ENCODE measurements at regions not wholly inside any gene's neighbourhood (a gene's known extent, or its start where the extent isn't known, plus 50 kb on each side); places are given as distances from the start of the nearest gene placed in this dataset.

GRCh38 chr16:16863672-16864071 is 484.7 kb downstream of the NPIPA7 start:
- Histone ChIP-seq H3K9ac (ENCODE audit: low read length) (no peak overlapping the region), H3K9me3 (ENCODE audit: control insufficient read depth, low read depth, low read length) (no peaks in the 10 kb centered on the region), H3K4me3 (ENCODE audit: low read length) (no peak overlapping the region), H3K4me1 (ENCODE audit: control insufficient read depth, low read depth, low read length) (peaks cover 10% of the 10 kb centered on the region), H3K27me3 (ENCODE audit: control insufficient read depth, insufficient read depth, low read length) (no peaks in the 10 kb centered on the region), H3K27ac (ENCODE audit: low read length) (no peak overlapping the region), H3K36me3 (ENCODE audit: control insufficient read depth, low read depth, low read length) (no peaks in the 10 kb centered on the region)

- Histone ChIP-seq H3K27ac (ENCODE audit: low read length) (no peak overlapping the region), H3K36me3 (ENCODE audit: control insufficient read depth, low read depth, low read length) (no peaks in the 10 kb centered on the region), H3K4me3 (ENCODE audit: low read length) (no peak overlapping the region), H3K9me3 (ENCODE audit: control insufficient read depth, low read depth, low read length) (no peaks in the 10 kb centered on the region), H3K27me3 (ENCODE audit: control insufficient read depth, insufficient read depth, low read length) (no peaks in the 10 kb centered on the region), H3K9ac (ENCODE audit: low read length) (no peak overlapping the region), H3K4me1 (ENCODE audit: control insufficient read depth, low read depth, low read length) (peaks cover 19% of the 10 kb centered on the region)
Measured at GRCh38 chr16:16864536-16864935, 485.6 kb downstream of the NPIPA7 start.

- Histone ChIP-seq H3K4me1 (ENCODE audit: control insufficient read depth, low read depth, low read length) (peaks cover 24% of the 10 kb centered on the region), H3K27me3 (ENCODE audit: control insufficient read depth, insufficient read depth, low read length) (no peaks in the 10 kb centered on the region), H3K9me3 (ENCODE audit: control insufficient read depth, low read depth, low read length) (no peaks in the 10 kb centered on the region), H3K9ac (ENCODE audit: low read length) (no peak overlapping the region), H3K4me3 (ENCODE audit: low read length) (no peak overlapping the region), H3K36me3 (ENCODE audit: control insufficient read depth, low read depth, low read length) (no peaks in the 10 kb centered on the region), H3K27ac (ENCODE audit: low read length) (no peak overlapping the region)
Measured at GRCh38 chr16:16865374-16865773, 486.4 kb downstream of the NPIPA7 start.

- H3K27ac ChIP-seq (ENCODE audit: low read length), result no peak overlapping the region
- peak overlapping the region; percentile 7 for H3K4me3 ChIP-seq (ENCODE audit: low read length)
- peaks cover 24% of the 10 kb centered on the region for H3K4me1 ChIP-seq (ENCODE audit: control insufficient read depth, low read depth, low read length)
- no peaks in the 10 kb centered on the region for H3K9me3 ChIP-seq (ENCODE audit: control insufficient read depth, low read depth, low read length)
- no peaks in the 10 kb centered on the region for H3K27me3 ChIP-seq (ENCODE audit: control insufficient read depth, insufficient read depth, low read length)
- H3K9ac ChIP-seq (ENCODE audit: low read length), result no peak overlapping the region
- H3K36me3 ChIP-seq (ENCODE audit: control insufficient read depth, low read depth, low read length), result no peaks in the 10 kb centered on the region
Measured at GRCh38 chr16:16867973-16868372, 489.0 kb downstream of the NPIPA7 start.

- no peaks in the 10 kb centered on the region for H3K36me3 ChIP-seq (ENCODE audit: control insufficient read depth, low read depth, low read length)
- no peak overlapping the region for H3K27ac ChIP-seq (ENCODE audit: low read length)
Measured at GRCh38 chr16:16868727-16869126, 489.8 kb downstream of the NPIPA7 start.

GRCh38 chr16:16869746-16870145 is 490.8 kb downstream of the NPIPA7 start:
- no peaks in the 10 kb centered on the region for H3K9me3 ChIP-seq (ENCODE audit: control insufficient read depth, low read depth, low read length)
- H3K4me1 ChIP-seq (ENCODE audit: control insufficient read depth, low read depth, low read length), result peaks cover 24% of the 10 kb centered on the region
- no peak overlapping the region for H3K9ac ChIP-seq (ENCODE audit: low read length)
- H3K36me3 ChIP-seq (ENCODE audit: control insufficient read depth, low read depth, low read length), result no peaks in the 10 kb centered on the region
- H3K4me3 ChIP-seq (ENCODE audit: low read length), result no peak overlapping the region
- no peaks in the 10 kb centered on the region for H3K27me3 ChIP-seq (ENCODE audit: control insufficient read depth, insufficient read depth, low read length)
- no peak overlapping the region for H3K27ac ChIP-seq (ENCODE audit: low read length)

More at GRCh38 chr16:16868727-16869126, 489.8 kb downstream of the NPIPA7 start:
- Histone ChIP-seq H3K9me3 (ENCODE audit: control insufficient read depth, low read depth, low read length) (no peaks in the 10 kb centered on the region), H3K9ac (ENCODE audit: low read length) (no peak overlapping the region), H3K27me3 (ENCODE audit: control insufficient read depth, insufficient read depth, low read length) (no peaks in the 10 kb centered on the region), H3K4me3 (ENCODE audit: low read length) (peak overlapping the region; percentile 24), H3K4me1 (ENCODE audit: control insufficient read depth, low read depth, low read length) (peaks cover 24% of the 10 kb centered on the region)

GRCh38 chr16:16871196-16871595 is 492.3 kb downstream of the NPIPA7 start:
- Histone ChIP-seq H3K27me3 (ENCODE audit: control insufficient read depth, insufficient read depth, low read length) (no peaks in the 10 kb centered on the region), H3K9ac (ENCODE audit: low read length) (no peak overlapping the region), H3K4me3 (ENCODE audit: low read length) (no peak overlapping the region), H3K27ac (ENCODE audit: low read length) (no peak overlapping the region), H3K36me3 (ENCODE audit: control insufficient read depth, low read depth, low read length) (no peaks in the 10 kb centered on the region), H3K9me3 (ENCODE audit: control insufficient read depth, low read depth, low read length) (no peaks in the 10 kb centered on the region), H3K4me1 (ENCODE audit: control insufficient read depth, low read depth, low read length) (peaks cover 24% of the 10 kb centered on the region)

- Histone ChIP-seq H3K9ac (ENCODE audit: low read length) (no peak overlapping the region), H3K36me3 (ENCODE audit: control insufficient read depth, low read depth, low read length) (no peaks in the 10 kb centered on the region), H3K4me3 (ENCODE audit: low read length) (no peak overlapping the region), H3K27me3 (ENCODE audit: control insufficient read depth, insufficient read depth, low read length) (no peaks in the 10 kb centered on the region), H3K4me1 (ENCODE audit: control insufficient read depth, low read depth, low read length) (peaks cover 13% of the 10 kb centered on the region), H3K9me3 (ENCODE audit: control insufficient read depth, low read depth, low read length) (no peaks in the 10 kb centered on the region), H3K27ac (ENCODE audit: low read length) (no peak overlapping the region)
Measured at GRCh38 chr16:16877061-16877460, 498.1 kb downstream of the NPIPA7 start.

GRCh38 chr16:16879567-16880251 is 500.8 kb downstream of the NPIPA7 start:
- Histone ChIP-seq H3K36me3 (ENCODE audit: control insufficient read depth, low read depth, low read length) (no peaks in the 10 kb centered on the region), H3K9me3 (ENCODE audit: control insufficient read depth, low read depth, low read length) (no peaks in the 10 kb centered on the region), H3K4me3 (ENCODE audit: low read length) (no peak overlapping the region), H3K27me3 (ENCODE audit: control insufficient read depth, insufficient read depth, low read length) (no peaks in the 10 kb centered on the region), H3K9ac (ENCODE audit: low read length) (no peak overlapping the region), H3K4me1 (ENCODE audit: control insufficient read depth, low read depth, low read length) (peaks cover 13% of the 10 kb centered on the region), H3K27ac (ENCODE audit: low read length) (no peak overlapping the region)

- H3K4me1 ChIP-seq (ENCODE audit: control insufficient read depth, low read depth, low read length), result peaks cover 13% of the 10 kb centered on the region
- H3K27ac ChIP-seq (ENCODE audit: low read length), result no peak overlapping the region
- no peak overlapping the region for H3K9ac ChIP-seq (ENCODE audit: low read length)
- H3K36me3 ChIP-seq (ENCODE audit: control insufficient read depth, low read depth, low read length), result no peaks in the 10 kb centered on the region
- no peak overlapping the region for H3K4me3 ChIP-seq (ENCODE audit: low read length)
- H3K9me3 ChIP-seq (ENCODE audit: control insufficient read depth, low read depth, low read length), result no peaks in the 10 kb centered on the region
- H3K27me3 ChIP-seq (ENCODE audit: control insufficient read depth, insufficient read depth, low read length), result no peaks in the 10 kb centered on the region
Measured at GRCh38 chr16:16881814-16882213, 502.9 kb downstream of the NPIPA7 start.

GRCh38 chr16:16882766-16883165 is 503.8 kb downstream of the NPIPA7 start:
- H3K4me1 ChIP-seq (ENCODE audit: control insufficient read depth, low read depth, low read length), result peaks cover 10% of the 10 kb centered on the region
- H3K36me3 ChIP-seq (ENCODE audit: control insufficient read depth, low read depth, low read length), result no peaks in the 10 kb centered on the region
- no peak overlapping the region for H3K27ac ChIP-seq (ENCODE audit: low read length)
- no peak overlapping the region for H3K4me3 ChIP-seq (ENCODE audit: low read length)
- H3K27me3 ChIP-seq (ENCODE audit: control insufficient read depth, insufficient read depth, low read length), result no peaks in the 10 kb centered on the region
- H3K9me3 ChIP-seq (ENCODE audit: control insufficient read depth, low read depth, low read length), result no peaks in the 10 kb centered on the region
- no peak overlapping the region for H3K9ac ChIP-seq (ENCODE audit: low read length)

GRCh38 chr16:16884451-16884850 is 505.5 kb downstream of the NPIPA7 start:
- H3K9ac ChIP-seq (ENCODE audit: low read length), result no peak overlapping the region
- no peaks in the 10 kb centered on the region for H3K27me3 ChIP-seq (ENCODE audit: control insufficient read depth, insufficient read depth, low read length)
- H3K4me3 ChIP-seq (ENCODE audit: low read length), result no peak overlapping the region
- no peaks in the 10 kb centered on the region for H3K9me3 ChIP-seq (ENCODE audit: control insufficient read depth, low read depth, low read length)
- H3K4me1 ChIP-seq (ENCODE audit: control insufficient read depth, low read depth, low read length), result peaks cover 10% of the 10 kb centered on the region
- no peak overlapping the region for H3K27ac ChIP-seq (ENCODE audit: low read length)
- H3K36me3 ChIP-seq (ENCODE audit: control insufficient read depth, low read depth, low read length), result no peaks in the 10 kb centered on the region

Data from iPS-18a (cell line).